HFF-Myc (cell line): ENCODE measurements at regions not wholly inside any gene's neighbourhood (a gene's known extent, or its start where the extent isn't known, plus 50 kb on each side); places are given as distances from the start of the nearest gene placed in this dataset.

Source experiments
- DNase-seq: peaks from one replicate; pipeline ENCODE4 v3.0.0-alpha.2; 2011; ENCODE audit warnings: low read depth; ENCODE audit errors: extremely low read depth
- H3K4me3 ChIP-seq: replicated peaks from 2 replicates; pipeline ENCODE4 v1.5.1; 2011; ENCODE audit warnings: low read depth, mild to moderate bottlenecking, control low read depth, low read length
- TF ChIP-seq, protein P1 (sequence below): IDR thresholded peaks from 2 replicates; pipeline ENCODE4 v1.5.1; 2012; ENCODE audit warnings: mild to moderate bottlenecking, low read depth, low read length, control low read depth; ENCODE audit errors: missing control alignments

- no peak overlapping the region for H3K4me3 ChIP-seq
- no peak for DNase-seq
- TF ChIP-seq, protein P1, sequence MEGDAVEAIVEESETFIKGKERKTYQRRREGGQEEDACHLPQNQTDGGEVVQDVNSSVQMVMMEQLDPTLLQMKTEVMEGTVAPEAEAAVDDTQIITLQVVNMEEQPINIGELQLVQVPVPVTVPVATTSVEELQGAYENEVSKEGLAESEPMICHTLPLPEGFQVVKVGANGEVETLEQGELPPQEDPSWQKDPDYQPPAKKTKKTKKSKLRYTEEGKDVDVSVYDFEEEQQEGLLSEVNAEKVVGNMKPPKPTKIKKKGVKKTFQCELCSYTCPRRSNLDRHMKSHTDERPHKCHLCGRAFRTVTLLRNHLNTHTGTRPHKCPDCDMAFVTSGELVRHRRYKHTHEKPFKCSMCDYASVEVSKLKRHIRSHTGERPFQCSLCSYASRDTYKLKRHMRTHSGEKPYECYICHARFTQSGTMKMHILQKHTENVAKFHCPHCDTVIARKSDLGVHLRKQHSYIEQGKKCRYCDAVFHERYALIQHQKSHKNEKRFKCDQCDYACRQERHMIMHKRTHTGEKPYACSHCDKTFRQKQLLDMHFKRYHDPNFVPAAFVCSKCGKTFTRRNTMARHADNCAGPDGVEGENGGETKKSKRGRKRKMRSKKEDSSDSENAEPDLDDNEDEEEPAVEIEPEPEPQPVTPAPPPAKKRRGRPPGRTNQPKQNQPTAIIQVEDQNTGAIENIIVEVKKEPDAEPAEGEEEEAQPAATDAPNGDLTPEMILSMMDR, result no peak
Observed at GRCh38 chr4:132572210-132572609, 576.9 kb upstream of the PCDH10 start.

DNA sequence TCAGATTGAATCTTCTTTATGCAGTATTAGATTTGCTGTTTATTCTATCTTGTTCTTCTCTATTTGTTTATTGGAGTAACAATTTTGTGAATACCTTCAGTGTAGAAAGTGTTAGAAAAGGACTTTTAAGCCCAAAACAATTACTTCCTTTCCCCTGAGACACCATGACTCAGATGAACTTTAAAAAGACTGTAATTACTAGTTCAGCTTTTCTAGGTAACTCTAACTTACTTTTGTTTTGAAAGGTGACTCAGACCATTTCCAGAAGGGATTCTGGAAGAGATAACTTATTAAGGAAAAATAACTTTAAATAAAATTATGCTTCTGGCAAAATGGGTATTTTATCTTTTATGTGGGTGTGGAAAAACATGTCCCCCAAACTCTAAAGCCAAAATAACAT, 561.5 kb upstream of the PCDH10 start:
- no peak overlapping the region for H3K4me3 ChIP-seq
- DNase-seq, result no peak
- TF ChIP-seq, protein P1, result no peak

DNA sequence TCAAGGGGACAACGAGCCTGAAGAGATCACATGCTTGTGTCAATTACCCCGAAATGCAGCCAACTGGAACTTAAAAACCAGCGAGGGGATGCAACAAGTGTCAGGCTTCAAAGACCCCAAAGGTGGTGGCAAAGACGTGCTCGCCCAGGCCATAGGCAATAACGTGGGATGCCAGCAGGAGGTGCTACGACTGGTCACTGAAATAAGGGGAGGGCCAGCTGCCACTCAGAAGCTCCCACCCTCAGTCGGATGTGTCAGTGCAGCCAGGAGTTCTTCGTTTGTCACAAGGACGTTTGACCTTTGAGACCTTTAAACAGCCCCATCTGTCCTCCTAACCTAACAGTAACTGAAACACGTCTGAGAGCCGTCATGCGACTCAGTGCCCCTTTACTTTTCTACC, 556.8 kb upstream of the PCDH10 start:
- H3K4me3 ChIP-seq, result no peak overlapping the region
- TF ChIP-seq, protein P1, result no peak
- no peak for DNase-seq

DNA sequence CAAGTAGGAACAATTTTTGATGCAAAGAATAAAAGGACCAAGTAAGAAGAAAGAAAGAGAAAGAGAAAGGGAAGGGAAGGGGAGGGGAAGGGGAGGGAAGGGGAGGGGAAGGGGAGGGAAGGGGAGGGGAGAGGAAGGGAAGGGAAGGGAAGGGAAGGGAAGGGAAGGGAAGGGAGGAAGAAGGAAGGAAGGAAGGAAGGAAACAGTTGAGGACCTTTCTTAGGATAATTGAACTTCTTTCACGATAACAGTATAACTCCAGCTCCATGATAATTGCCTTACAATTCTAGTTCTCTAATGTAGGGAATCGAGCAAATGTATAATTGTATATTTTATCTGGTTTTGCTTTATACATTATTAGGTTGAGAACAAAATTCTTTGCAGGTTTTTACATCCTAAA, 556.2 kb upstream of the PCDH10 start:
- TF ChIP-seq, protein P1, result no peak
- no peak overlapping the region for H3K4me3 ChIP-seq
- no peak for DNase-seq

DNA sequence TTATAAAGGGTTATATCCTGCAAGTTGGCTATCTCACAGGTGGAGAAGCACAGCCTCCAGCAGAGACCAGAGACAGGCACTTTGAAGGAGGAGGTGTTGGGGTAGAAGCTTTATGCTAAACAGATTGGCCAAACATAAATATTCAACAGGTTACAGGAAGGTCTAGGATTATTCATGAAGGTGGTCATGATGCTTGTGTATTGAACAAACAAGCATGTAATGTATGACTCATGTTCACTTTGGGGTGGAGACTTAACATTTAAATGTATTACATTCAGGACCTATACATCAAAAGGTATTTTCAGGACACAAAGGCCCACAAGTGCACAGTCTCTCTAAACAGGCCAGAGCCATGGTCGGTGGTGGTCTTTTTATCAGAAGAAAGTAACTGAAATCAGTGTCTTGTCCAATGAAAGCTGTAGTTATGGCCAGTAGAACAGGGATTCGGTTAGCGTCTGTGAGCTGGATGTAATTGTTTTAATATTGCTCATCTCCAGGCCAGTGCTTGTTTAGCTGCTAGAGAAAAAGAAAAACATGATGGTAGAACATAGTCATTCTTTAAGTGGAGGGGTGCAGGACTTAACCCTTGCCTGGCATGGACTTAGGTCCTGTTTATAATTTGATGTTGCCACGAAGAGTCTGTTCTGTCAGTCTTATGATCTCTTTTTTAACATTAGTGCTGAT, 555.2 kb upstream of the PCDH10 start:
- no peak for DNase-seq
- TF ChIP-seq, protein P1, result no peak
- no peak overlapping the region for H3K4me3 ChIP-seq

DNA sequence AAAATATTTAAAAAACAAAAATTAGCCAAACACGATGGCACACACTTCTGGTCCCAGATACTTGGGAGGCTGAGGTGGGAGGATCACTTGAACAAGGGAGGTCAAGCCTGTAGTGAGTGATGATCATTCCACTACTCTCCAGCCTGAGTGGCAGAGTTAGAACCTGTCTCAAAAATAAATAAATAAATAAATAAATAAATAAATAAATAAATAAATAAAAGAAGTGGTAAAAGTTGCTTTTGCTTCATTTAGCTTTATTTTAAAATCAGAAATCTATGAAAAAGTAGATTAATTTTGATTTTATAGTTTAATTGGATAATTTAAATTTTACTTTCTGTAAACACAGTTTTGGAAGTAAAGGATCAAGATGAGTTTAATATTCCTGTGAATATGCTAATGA, 552.9 kb upstream of the PCDH10 start:
- TF ChIP-seq, protein P1, result no peak
- DNase-seq, result no peak
- H3K4me3 ChIP-seq, result no peak overlapping the region

DNA sequence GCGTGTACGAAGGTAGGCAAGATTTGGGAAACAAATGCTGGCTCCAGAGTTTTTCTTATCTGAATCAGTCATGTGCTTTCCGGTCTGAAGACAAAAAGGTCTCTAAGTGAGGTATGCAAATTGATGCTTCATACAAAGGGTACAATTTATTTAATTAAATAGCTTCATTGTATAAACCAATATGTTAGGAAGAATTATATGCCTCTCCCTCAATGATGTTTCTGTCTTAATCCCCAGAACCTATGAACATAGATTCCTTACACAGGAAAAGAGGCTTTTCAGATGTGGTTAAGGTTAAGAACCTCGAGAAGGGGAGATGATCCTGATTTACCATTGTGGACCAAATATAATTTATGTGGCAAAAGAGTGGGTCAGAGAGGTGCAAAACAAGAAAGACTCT, 543.5 kb upstream of the PCDH10 start:
- no peak overlapping the region for H3K4me3 ChIP-seq
- TF ChIP-seq, protein P1, result no peak
- DNase-seq, result no peak
